ENCODE measurements at regions not wholly inside any gene's neighbourhood (a gene's known extent, or its start where the extent isn't known, plus 50 kb on each side); places are given as distances from the start of the nearest gene placed in this dataset.
A peak's percentile ranks its signal among the peaks of the same experiment; 100 is the strongest.

GRCh38 chr17:77474292-77474988 is 333.7 kb downstream of the SEC14L1 start (continued):
- TF ChIP-seq ETV5 (CRISPR knock-in tag; IDR thresholded peaks at IDR 0.05; ENCODE audit: low read depth), result no peak
- TF ChIP-seq SP2 (IDR thresholded peaks at IDR 0.05; ENCODE audit: extremely low read depth, low read depth, low read length, poor library complexity, severe bottlenecking), result no peak
- no peak for TF ChIP-seq KDM5B (IDR thresholded peaks at IDR 0.05; ENCODE audit: insufficient replicate concordance, low read depth, low read length)
- TF ChIP-seq KLF1 (tag; IDR thresholded peaks at IDR 0.05), result no peak
- TF ChIP-seq HCFC1 (IDR thresholded peaks at IDR 0.05; ENCODE audit: low read depth, low read length), result no peak
- peak; percentile 65; the same call in 1 of the 2 replicates for TF ChIP-seq ADNP (tag; IDR thresholded peaks at IDR 0.05)
- TF ChIP-seq TCF7L2 (IDR thresholded peaks at IDR 0.05; ENCODE audit: low read depth, low read length), result no peak
- TF ChIP-seq FOXJ2 (tag; IDR thresholded peaks at IDR 0.05), result no peak
- no peak for TF ChIP-seq U2AF1 (optimal IDR thresholded peaks at IDR 0.05; ENCODE audit: low read depth, low read length)
- TF ChIP-seq SIX5 (IDR thresholded peaks at IDR 0.05; ENCODE audit: borderline replicate concordance in 1 of 2, insufficient read depth in 1 of 2, low read depth in 1 of 2, low read length in 2 of 2), result no peak
- TF ChIP-seq SAP30 (IDR thresholded peaks at IDR 0.05; ENCODE audit: borderline replicate concordance, insufficient read depth, low read depth, low read length, poor library complexity, severe bottlenecking), result no peak
- no peak for TF ChIP-seq IFI16 (CRISPR knock-in tag; IDR thresholded peaks at IDR 0.05)
- 0 out of 2 replicates have a peak, but pooled peaks have one; percentile 63 for TF ChIP-seq BCOR (IDR thresholded peaks at IDR 0.05)
- peak; percentile 80 for TF ChIP-seq RBM25 (IDR thresholded peaks at IDR 0.05; ENCODE audit: low read depth, low read length, severe bottlenecking)
- TF ChIP-seq MLX (CRISPR knock-in tag; conservative IDR thresholded peaks at IDR 0.05), result no peak
- TF ChIP-seq PURB (CRISPR knock-in tag; IDR thresholded peaks at IDR 0.05; ENCODE audit: low read depth), result no peak
- TF ChIP-seq TFAP4 (CRISPR knock-in tag; IDR thresholded peaks at IDR 0.05; ENCODE audit: borderline replicate concordance), result no peak
- no peak for TF ChIP-seq ZNF79 (CRISPR knock-in tag; IDR thresholded peaks at IDR 0.05; ENCODE audit: low read depth)
